CD8-positive, alpha-beta memory T cell (primary cell): ENCODE measurements at regions not wholly inside any gene's neighbourhood (a gene's known extent, or its start where the extent isn't known, plus 50 kb on each side); places are given as distances from the start of the nearest gene placed in this dataset.
A peak's percentile ranks its signal among the peaks of the same experiment; 100 is the strongest.

Experiments used
- CTCF ChIA-PET: fragments of 350-600 bp; sonication (Branson Sonifier 250); formaldehyde crosslinking; loops from one replicate; lab custom pipeline; 2021; ENCODE audit warnings: antibody characterized with exemption; lab: Charles Lee
- POLR2A ChIA-PET: fragments of 350-600 bp; sonication (Branson Sonifier 250); formaldehyde crosslinking; loops from one replicate; lab custom pipeline; 2021; ENCODE audit warnings: antibody characterized with exemption; lab: Charles Lee
- DNase-seq, 5 donors: peaks; one replicate each; pipeline versions ENCODE4 v3.0.0 to v3.0.0-alpha.2; 2020 to 2022; ENCODE audit warnings: mixed read lengths in 1 of 5
- H3K27ac ChIP-seq: one replicate; pipeline ENCODE4 v1.7.0; 2013; ENCODE audit warnings: low read depth, mild to moderate bottlenecking, low read length, moderate library complexity
- H3K27me3 ChIP-seq: 2 replicates; pipeline ENCODE4 v1.7.0; 2013; ENCODE audit warnings: low read length, mild to moderate bottlenecking; ENCODE audit not compliant: insufficient read depth, poor library complexity, severe bottlenecking
- H3K36me3 ChIP-seq: 2 replicates; pipeline ENCODE4 v1.7.0; 2013; ENCODE audit warnings: mild to moderate bottlenecking, low read length, moderate library complexity; ENCODE audit not compliant: insufficient read depth
- H3K4me1 ChIP-seq: 2 replicates; pipeline ENCODE4 v1.7.0; 2013; ENCODE audit warnings: mild to moderate bottlenecking, low read length, moderate library complexity; ENCODE audit not compliant: insufficient read depth
- H3K4me3 ChIP-seq: 2 replicates; pipeline ENCODE4 v1.7.0; 2013; ENCODE audit warnings: mild to moderate bottlenecking, low read length
- H3K9me3 ChIP-seq: 2 replicates; pipeline ENCODE4 v1.7.0; 2013; ENCODE audit warnings: mild to moderate bottlenecking, low read length
- H3K27ac Mint-ChIP-seq, 8 donors: one replicate each; pipeline ENCODE4 v1.8.0; 2020 to 2021; ENCODE audit warnings: mixed read lengths in 8 of 8, mild to moderate bottlenecking in 6 of 8, inconsistent platforms in 3 of 8, moderate library complexity in 3 of 8
- H3K27me3 Mint-ChIP-seq, 2 donors: one replicate each; pipeline ENCODE4 v1.8.0; 2020 to 2021; ENCODE audit warnings: mixed read lengths in 2 of 2, mild to moderate bottlenecking in 1 of 2, moderate library complexity in 1 of 2
- H3K36me3 Mint-ChIP-seq, 3 donors: one replicate each; pipeline ENCODE4 v1.8.0; 2020 to 2021; ENCODE audit warnings: mixed read lengths in 3 of 3, inconsistent platforms in 1 of 3, mild to moderate bottlenecking in 1 of 3
- H3K4me1 Mint-ChIP-seq, 3 donors: one replicate each; pipeline ENCODE4 v1.8.0; 2020 to 2021; ENCODE audit warnings: mixed read lengths in 3 of 3, inconsistent platforms in 1 of 3, mild to moderate bottlenecking in 1 of 3
- H3K4me3 Mint-ChIP-seq, 7 donors: one replicate each; pipeline ENCODE4 v1.8.0; 2020 to 2021; ENCODE audit warnings: mixed read lengths in 7 of 7, mild to moderate bottlenecking in 6 of 7, moderate library complexity in 4 of 7, inconsistent platforms in 2 of 7
- H3K9me3 Mint-ChIP-seq, 5 donors: one replicate each; pipeline ENCODE4 v1.8.0; 2020 to 2022; ENCODE audit warnings: mixed read lengths in 5 of 5, mild to moderate bottlenecking in 3 of 5, moderate library complexity in 2 of 5, inconsistent platforms in 1 of 5

GRCh38 chr13:20342311-20342710, 110.2 kb upstream of the GJB6 start:
- CTCF ChIA-PET = no interaction called here

GRCh38 chr13:20340759-20341171, 108.6 kb upstream of the GJB6 start:
- DNase-seq = no peak
- H3K9me3 ChIP-seq = no peaks in the 10 kb centered on the region
- H3K27ac ChIP-seq = no peak overlapping the region
- no peak overlapping the region for H3K27ac Mint-ChIP-seq
- no peaks in the 10 kb centered on the region for H3K36me3 ChIP-seq
- H3K4me3 ChIP-seq = no peak overlapping the region
- no peaks in the 10 kb centered on the region for H3K9me3 Mint-ChIP-seq
- CTCF ChIA-PET = no interaction called here
- H3K36me3 Mint-ChIP-seq = no peaks in the 10 kb centered on the region
- H3K4me3 Mint-ChIP-seq = no peak overlapping the region
- no peaks in the 10 kb centered on the region for H3K4me1 ChIP-seq
- peaks cover 4 to 11% (median 5%) of the 10 kb centered on the region in 3 donors for H3K4me1 Mint-ChIP-seq
- peaks cover 3 to 6% of the 10 kb centered on the region in 2 donors for H3K27me3 Mint-ChIP-seq
- POLR2A ChIA-PET = no interaction called here
- H3K27me3 ChIP-seq = no peaks in the 10 kb centered on the region

More at GRCh38 chr13:20342311-20342710, 110.2 kb upstream of the GJB6 start:
- Histone ChIP-seq H3K4me1 (no peaks in the 10 kb centered on the region), H3K27ac (no peak overlapping the region), H3K9me3 (no peaks in the 10 kb centered on the region), H3K4me3 (no peak overlapping the region), H3K27me3 (no peaks in the 10 kb centered on the region), H3K36me3 (no peaks in the 10 kb centered on the region)
- POLR2A ChIA-PET = no interaction called here
- Mint-ChIP-seq H3K27ac (no peak overlapping the region), H3K9me3 (no peaks in the 10 kb centered on the region), H3K36me3 (no peaks in the 10 kb centered on the region), H3K4me1 (peaks cover 0 to 4% (median 1%) of the 10 kb centered on the region in 3 donors), H3K27me3 (peaks cover 0 to 6% of the 10 kb centered on the region in 2 donors), H3K4me3 (no peak overlapping the region)
- no peak for DNase-seq

GRCh38 chr13:20340136-20340758, 108.1 kb upstream of the GJB6 start:
- H3K36me3 ChIP-seq = no peaks in the 10 kb centered on the region
- no peaks in the 10 kb centered on the region for H3K36me3 Mint-ChIP-seq
- H3K4me1 Mint-ChIP-seq = peaks cover 4 to 11% (median 5%) of the 10 kb centered on the region in 3 donors
- POLR2A ChIA-PET = no interaction called here
- DNase-seq = no peak
- no peaks in the 10 kb centered on the region for H3K27me3 ChIP-seq
- peak overlapping the region in 1 of 8 donors; percentile 34 for H3K27ac Mint-ChIP-seq
- no peaks in the 10 kb centered on the region for H3K4me1 ChIP-seq
- H3K27ac ChIP-seq = no peak overlapping the region
- H3K9me3 ChIP-seq = no peaks in the 10 kb centered on the region
- no peak overlapping the region for H3K4me3 Mint-ChIP-seq
- CTCF ChIA-PET = no interaction called here
- peaks cover 3 to 6% of the 10 kb centered on the region in 2 donors for H3K27me3 Mint-ChIP-seq
- H3K9me3 Mint-ChIP-seq = no peaks in the 10 kb centered on the region
- H3K4me3 ChIP-seq = no peak overlapping the region

DNA sequence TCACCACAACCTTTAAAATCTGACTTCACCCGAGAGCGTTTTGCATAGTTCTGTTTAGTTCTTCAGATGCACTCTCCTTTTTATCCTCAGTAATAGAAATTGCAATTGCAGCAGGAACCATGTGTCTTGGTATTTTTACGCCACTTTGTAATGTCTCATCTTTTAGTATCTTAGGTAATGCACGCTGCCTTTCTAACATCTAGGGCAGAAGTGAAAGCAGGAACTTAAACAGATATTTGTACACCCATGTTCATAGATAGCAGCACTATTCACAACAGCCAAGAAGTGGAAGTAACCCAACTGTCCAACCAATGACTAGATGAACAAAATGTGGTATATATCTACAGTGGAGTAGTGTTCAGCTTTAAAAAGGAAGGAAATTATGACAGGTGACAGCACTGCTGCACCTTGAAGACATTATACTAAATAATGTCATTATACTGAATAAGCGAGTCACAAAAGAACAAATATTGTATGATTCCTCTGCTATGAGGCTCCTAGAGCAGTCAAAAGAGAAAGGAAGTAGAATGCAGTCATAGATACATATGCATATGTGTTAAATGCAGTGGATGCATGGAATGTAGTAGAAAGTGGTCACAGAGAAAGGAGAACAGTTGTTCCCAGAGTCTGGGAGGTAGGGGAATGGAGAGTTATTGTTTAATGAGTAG, 105.9 kb upstream of the GJB6 start:
- Mint-ChIP-seq H3K4me1 (peaks cover 4 to 11% (median 5%) of the 10 kb centered on the region in 3 donors), H3K9me3 (no peaks in the 10 kb centered on the region), H3K4me3 (no peak overlapping the region), H3K27me3 (peaks cover 3 to 4% of the 10 kb centered on the region in 2 donors), H3K27ac (peak overlapping the region in 1 of 8 donors; percentile 3), H3K36me3 (no peaks in the 10 kb centered on the region)
- CTCF ChIA-PET = no interaction called here
- Histone ChIP-seq H3K4me1 (no peaks in the 10 kb centered on the region), H3K9me3 (no peaks in the 10 kb centered on the region), H3K27ac (no peak overlapping the region), H3K36me3 (no peaks in the 10 kb centered on the region), H3K4me3 (no peak overlapping the region), H3K27me3 (no peaks in the 10 kb centered on the region)
- DNase-seq = no peak
- POLR2A ChIA-PET = no interaction called here

DNA sequence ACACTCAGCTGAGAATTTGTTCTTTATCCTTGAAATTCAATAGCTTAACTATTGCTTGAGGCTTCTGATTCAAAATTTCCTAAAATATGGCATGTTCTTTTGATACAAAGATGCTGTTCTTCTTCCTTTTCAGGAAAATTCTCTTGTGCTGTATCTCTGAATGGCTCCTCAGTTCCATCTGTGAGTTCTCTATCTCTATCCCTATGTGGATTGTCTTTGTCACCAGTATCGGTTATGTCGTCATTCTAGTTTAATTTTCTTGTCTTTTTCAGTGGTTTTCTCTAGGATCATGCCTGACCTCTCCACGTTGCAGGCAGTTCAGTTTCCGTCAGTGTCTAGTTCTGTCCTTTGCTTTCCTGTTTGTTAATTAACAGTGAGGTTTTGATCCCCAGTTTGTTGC, 104.6 kb upstream of the GJB6 start:
- peaks cover 4 to 11% (median 5%) of the 10 kb centered on the region in 3 donors for H3K4me1 Mint-ChIP-seq
- peak overlapping the region in 1 of 8 donors; percentile 31 for H3K27ac Mint-ChIP-seq
- ChIA-PET CTCF (no interaction called here), POLR2A (no interaction called here)
- no peak overlapping the region for H3K27ac ChIP-seq
- no peaks in the 10 kb centered on the region for H3K36me3 Mint-ChIP-seq
- H3K4me3 ChIP-seq = no peak overlapping the region
- no peaks in the 10 kb centered on the region for H3K9me3 ChIP-seq
- no peaks in the 10 kb centered on the region for H3K4me1 ChIP-seq
- no peak for DNase-seq
- no peak overlapping the region for H3K4me3 Mint-ChIP-seq
- H3K36me3 ChIP-seq = no peaks in the 10 kb centered on the region
- H3K9me3 Mint-ChIP-seq = no peaks in the 10 kb centered on the region
- H3K27me3 Mint-ChIP-seq = peaks cover 3 to 4% of the 10 kb centered on the region in 2 donors
- no peaks in the 10 kb centered on the region for H3K27me3 ChIP-seq

- H3K27ac ChIP-seq = no peak overlapping the region
- no peak for DNase-seq
- H3K9me3 ChIP-seq = no peaks in the 10 kb centered on the region
- peak overlapping the region in 1 of 8 donors; percentile 0 for H3K27ac Mint-ChIP-seq
- H3K36me3 ChIP-seq = no peaks in the 10 kb centered on the region
- H3K4me3 Mint-ChIP-seq = no peak overlapping the region
- H3K27me3 ChIP-seq = no peaks in the 10 kb centered on the region
- peaks cover 4 to 11% (median 5%) of the 10 kb centered on the region in 3 donors for H3K4me1 Mint-ChIP-seq
- no peaks in the 10 kb centered on the region for H3K36me3 Mint-ChIP-seq
- H3K4me1 ChIP-seq = no peaks in the 10 kb centered on the region
- ChIA-PET CTCF (no interaction called here), POLR2A (no interaction called here)
- H3K4me3 ChIP-seq = no peak overlapping the region
- peaks cover 0 to 2% (median 0%) of the 10 kb centered on the region in 5 donors for H3K9me3 Mint-ChIP-seq
- peaks cover 6 to 11% of the 10 kb centered on the region in 2 donors for H3K27me3 Mint-ChIP-seq
Observed at GRCh38 chr13:20334309-20334708, 102.2 kb upstream of the GJB6 start.

DNA sequence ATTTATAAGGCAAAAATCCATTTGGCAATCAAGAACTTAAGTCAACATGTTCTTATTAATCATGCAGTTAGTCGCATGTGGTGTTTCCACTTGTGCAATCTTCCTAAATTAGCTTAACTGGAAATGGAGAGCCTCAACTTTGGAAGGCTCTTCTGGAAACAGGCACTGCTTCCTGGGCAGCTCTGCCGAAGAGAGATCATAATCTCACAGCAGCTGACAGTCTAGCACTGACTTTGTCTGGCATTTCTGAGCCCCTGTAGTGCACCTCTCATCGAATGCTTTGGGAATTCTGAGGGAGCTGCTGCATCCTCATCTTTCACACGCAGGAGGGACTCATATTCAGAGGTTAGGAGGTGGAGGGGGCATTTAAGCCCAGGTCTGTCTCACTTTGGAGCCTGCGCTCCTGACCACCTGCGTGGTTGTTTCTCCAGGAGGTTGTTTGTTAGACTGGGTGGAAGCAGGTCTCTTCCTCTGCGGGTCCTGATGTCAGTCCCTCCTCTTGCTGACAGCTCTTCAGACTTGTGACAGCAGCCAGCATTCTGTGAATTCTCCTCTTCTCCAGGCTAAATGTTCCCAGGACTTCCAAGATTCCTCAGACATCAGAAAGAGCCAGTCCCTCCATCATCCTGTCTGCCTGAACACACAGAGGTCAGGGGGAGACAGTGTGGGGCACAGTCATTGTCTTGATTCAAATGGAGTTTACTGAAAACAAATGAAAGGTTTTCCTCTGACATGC, 100.4 kb upstream of the GJB6 start:
- H3K9me3 ChIP-seq = no peaks in the 10 kb centered on the region
- POLR2A ChIA-PET = no interaction called here
- peaks cover 0 to 8% (median 4%) of the 10 kb centered on the region in 5 donors for H3K9me3 Mint-ChIP-seq

GRCh38 chr13:20331949-20332348, 99.8 kb upstream of the GJB6 start:
- Mint-ChIP-seq H3K4me3 (no peak overlapping the region), H3K27ac (no peak overlapping the region), H3K9me3 (peaks cover 0 to 8% (median 4%) of the 10 kb centered on the region in 5 donors), H3K4me1 (peaks cover 0 to 3% (median 3%) of the 10 kb centered on the region in 3 donors), H3K27me3 (peaks cover 8 to 24% of the 10 kb centered on the region in 2 donors), H3K36me3 (peaks cover 0 to 7% (median 0%) of the 10 kb centered on the region in 3 donors)
- Histone ChIP-seq H3K4me3 (no peak overlapping the region), H3K4me1 (no peaks in the 10 kb centered on the region), H3K9me3 (no peaks in the 10 kb centered on the region), H3K36me3 (no peaks in the 10 kb centered on the region), H3K27ac (no peak overlapping the region), H3K27me3 (no peaks in the 10 kb centered on the region)
- DNase-seq = no peak
- CTCF ChIA-PET = no interaction called here
- POLR2A ChIA-PET = no interaction called here

More for the DNA sequence above, 100.4 kb upstream of the GJB6 start:
- no peaks in the 10 kb centered on the region for H3K36me3 ChIP-seq
- CTCF ChIA-PET = no interaction called here
- no peak for DNase-seq
- Mint-ChIP-seq H3K4me1 (peaks cover 4 to 9% (median 5%) of the 10 kb centered on the region in 3 donors), H3K36me3 (peaks cover 0 to 7% (median 0%) of the 10 kb centered on the region in 3 donors), H3K27me3 (peaks cover 8 to 18% of the 10 kb centered on the region in 2 donors), H3K27ac (no peak overlapping the region), H3K4me3 (no peak overlapping the region)
- H3K4me1 ChIP-seq = no peaks in the 10 kb centered on the region
- H3K27ac ChIP-seq = no peak overlapping the region
- H3K27me3 ChIP-seq = no peaks in the 10 kb centered on the region
- H3K4me3 ChIP-seq = no peak overlapping the region
